Heart right ventricle (tissue), 16 donors: ENCODE measurements at regions not wholly inside any gene's neighbourhood (a gene's known extent, or its start where the extent isn't known, plus 50 kb on each side); places are given as distances from the start of the nearest gene placed in this dataset.

Source experiments
- ATAC-seq, 8 donors: fragments of 200-7000 bp; cut with Tn5 transposase; one replicate each; pipeline ENCODE4 v1.9.1; 2020; ENCODE audit warnings: mild to moderate bottlenecking in 8 of 8, moderate library complexity in 8 of 8, moderate number of reproducible peaks in 1 of 8
- DNase-seq, 2 donors: peaks; one replicate each; pipeline ENCODE4 v3.0.0-alpha.2; 2020
- H3K27ac ChIP-seq, 10 donors: fragments of 200-600 bp; sonication (generic) in 2 of 10; one replicate each; pipeline versions ENCODE4 v1.5.0 to v1.8.0; 2020 to 2022; ENCODE audit warnings: mild to moderate bottlenecking in 3 of 10
- H3K27me3 ChIP-seq, 7 donors: fragments of 200-600 bp; one replicate each; pipeline ENCODE4 v1.8.0; 2021 to 2022; ENCODE audit warnings: mild to moderate bottlenecking in 2 of 7
- H3K36me3 ChIP-seq, 9 donors: fragments of 200-600 bp; sonication (generic) in 1 of 9; one replicate each; pipeline versions ENCODE4 v1.5.0 to v1.8.0; 2020 to 2022; ENCODE audit warnings: mild to moderate bottlenecking in 2 of 9
- H3K4me1 ChIP-seq, 9 donors: fragments of 200-600 bp; sonication (generic) in 1 of 9; one replicate each; pipeline versions ENCODE4 v1.5.0 to v1.8.0; 2020 to 2022; ENCODE audit warnings: mild to moderate bottlenecking in 4 of 9
- H3K4me3 ChIP-seq, 10 donors: fragments of 200-600 bp; sonication (generic) in 2 of 10; one replicate each; pipeline versions ENCODE4 v1.5.0 to v1.8.0; 2020 to 2022; ENCODE audit warnings: mild to moderate bottlenecking in 7 of 10, moderate library complexity in 2 of 10
- H3K9me3 ChIP-seq, 11 donors: fragments of 200-600 bp in 10 of 11; sonication (generic) in 2 of 11; one replicate each; pipeline versions ENCODE4 v1.5.0 to v1.8.0; 2013 to 2022; ENCODE audit warnings: mild to moderate bottlenecking in 2 of 11, control low read depth in 1 of 11, moderate library complexity in 1 of 11
- WGBS, 2 donors: extraction: QIAGEN DNeasy Blood & Tissue Kit; methylation state at CpG; one replicate each; pipeline ENCODE4 v1.1.7; 2013; ENCODE audit warnings: inconsistent platforms in 1 of 2; 5-methylcytosine and 5-hydroxymethylcytosine counted together
- intact Hi-C, 10 donors: fragments of 100-400 bp; cut with DNase I; formaldehyde crosslinking; loops; one replicate each; pipeline versions ENCODE4 v1.11.1 to v1.14.2; 2022
- TF ChIP-seq, protein P1 (sequence below), 9 donors: fragments of 200-600 bp; sonication (generic) in 2 of 9; IDR thresholded peaks; one replicate each; pipeline versions ENCODE4 v1.5.0 to v1.8.0; 2021 to 2022; ENCODE audit warnings: antibody characterized with exemption in 9 of 9, mild to moderate bottlenecking in 5 of 9, moderate library complexity in 1 of 9
- donor health status: Arrhythmogenic right ventricular cardiomyopathy.
- donor health status: ischemic (EF 13 %, LVEDD 7.1; RV severe dilation, severe dysfunction).
- donor health status: healthy with polysubstance abuse.
- donor health status: DM: no; HTN: yes; CAD: no.
- donor health status: DM: no; HTN: no; CAD: no.
- donor health status: ischemic (EF 25% LVEDD 6.9; RV normal size, moderate dysfunction).
- donor health status: ischemic (EF 25% LVEDD 5.7; RV mildly dilated, moderate dysfunction).
- donor health status: healthy.
- donor health status: DM: yes; HTN: yes; CAD: no.
- donor health status: Ischemic cardiomyopathy.
- donor health status: ischemic (EF 35%, LVEDD 5.7; RV mildly dilated, moderate dysfunction).
- donor health status: nonischemic (EF 11% LVEDD 7.7; RV severe dilation, severe dysfunction).
- donor health status: DM: yes; HTN: yes; CAD: no.
- donor health status: PGD.
- donor health status: ischemic (EF 29% LVEDD 5.4; RV normal size, mild dysfunction).
- donor health status: nonischemic (EF 23%, LVEDD 6.1; RV moderate dilation, normal function).

DNA sequence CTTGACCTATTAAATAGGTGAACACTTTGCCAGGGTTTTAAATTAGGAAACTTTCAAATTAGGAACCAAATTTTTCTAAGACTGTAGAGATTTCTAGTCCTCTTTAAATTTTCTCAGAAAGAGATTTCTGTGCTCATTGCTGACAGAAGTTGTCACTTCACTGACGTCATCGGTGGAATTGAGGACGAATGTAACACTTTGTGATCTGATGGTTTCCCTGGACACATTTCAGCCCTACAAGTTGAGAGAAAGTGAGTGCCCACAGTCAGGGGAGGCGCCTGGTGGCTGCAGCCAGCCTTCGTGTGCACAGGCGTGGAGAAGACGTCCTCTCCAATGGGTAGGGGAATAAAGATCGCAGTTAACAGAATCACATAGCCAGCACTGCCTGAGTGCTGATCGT lies 396.5 kb upstream of the TSHZ3 start:
- ATAC-seq (no peak), DNase-seq (no peak)
- intact Hi-C loops = no loop called here
- no peaks in the 10 kb centered on the region for H3K9me3 ChIP-seq
- no peak overlapping the region for H3K4me3 ChIP-seq
- no peaks in the 10 kb centered on the region for H3K36me3 ChIP-seq
- peaks cover 0 to 20% (median 0%) of the 10 kb centered on the region in 7 donors for H3K27me3 ChIP-seq
- TF ChIP-seq, protein P1, sequence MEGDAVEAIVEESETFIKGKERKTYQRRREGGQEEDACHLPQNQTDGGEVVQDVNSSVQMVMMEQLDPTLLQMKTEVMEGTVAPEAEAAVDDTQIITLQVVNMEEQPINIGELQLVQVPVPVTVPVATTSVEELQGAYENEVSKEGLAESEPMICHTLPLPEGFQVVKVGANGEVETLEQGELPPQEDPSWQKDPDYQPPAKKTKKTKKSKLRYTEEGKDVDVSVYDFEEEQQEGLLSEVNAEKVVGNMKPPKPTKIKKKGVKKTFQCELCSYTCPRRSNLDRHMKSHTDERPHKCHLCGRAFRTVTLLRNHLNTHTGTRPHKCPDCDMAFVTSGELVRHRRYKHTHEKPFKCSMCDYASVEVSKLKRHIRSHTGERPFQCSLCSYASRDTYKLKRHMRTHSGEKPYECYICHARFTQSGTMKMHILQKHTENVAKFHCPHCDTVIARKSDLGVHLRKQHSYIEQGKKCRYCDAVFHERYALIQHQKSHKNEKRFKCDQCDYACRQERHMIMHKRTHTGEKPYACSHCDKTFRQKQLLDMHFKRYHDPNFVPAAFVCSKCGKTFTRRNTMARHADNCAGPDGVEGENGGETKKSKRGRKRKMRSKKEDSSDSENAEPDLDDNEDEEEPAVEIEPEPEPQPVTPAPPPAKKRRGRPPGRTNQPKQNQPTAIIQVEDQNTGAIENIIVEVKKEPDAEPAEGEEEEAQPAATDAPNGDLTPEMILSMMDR (IDR thresholded peaks at IDR 0.05) = no peak
- WGBS, 2 donors = 74 to 80% methylated on average over 9 of the region's 9 CpGs
- no peak overlapping the region for H3K27ac ChIP-seq
- H3K4me1 ChIP-seq = no peaks in the 10 kb centered on the region

DNA sequence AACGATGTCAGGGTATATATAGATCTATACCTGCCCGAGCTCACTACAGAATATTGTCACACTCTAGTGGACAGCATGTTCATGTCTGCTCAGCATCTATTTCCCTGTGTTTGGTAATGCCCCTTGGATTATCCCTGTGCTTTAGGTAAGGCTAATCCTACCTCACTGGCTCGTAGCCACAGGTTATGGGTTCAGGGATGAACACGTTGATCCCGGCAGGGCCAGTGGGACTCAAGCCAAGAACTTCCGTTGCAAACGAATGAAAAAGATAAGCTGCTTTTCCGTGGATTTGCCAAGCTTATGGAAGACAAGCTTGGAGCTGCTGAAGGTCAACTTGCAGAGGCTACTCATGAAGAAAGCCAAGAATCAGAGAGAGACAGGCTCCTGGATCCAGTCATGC lies 400.0 kb upstream of the TSHZ3 start:
- ATAC-seq = no peak
- Histone ChIP-seq H3K27me3 (peaks cover 0 to 20% (median 0%) of the 10 kb centered on the region in 7 donors), H3K4me1 (no peaks in the 10 kb centered on the region), H3K9me3 (peaks cover 0 to 4% (median 0%) of the 10 kb centered on the region in 11 donors), H3K36me3 (no peaks in the 10 kb centered on the region), H3K27ac (no peak overlapping the region), H3K4me3 (no peak overlapping the region)
- intact Hi-C loops = no loop called here
- DNase-seq = no peak
- 44 to 46% methylated on average over 8 of the region's 8 CpGs for WGBS, 2 donors
- TF ChIP-seq, protein P1 (IDR thresholded peaks at IDR 0.05) = no peak

DNA sequence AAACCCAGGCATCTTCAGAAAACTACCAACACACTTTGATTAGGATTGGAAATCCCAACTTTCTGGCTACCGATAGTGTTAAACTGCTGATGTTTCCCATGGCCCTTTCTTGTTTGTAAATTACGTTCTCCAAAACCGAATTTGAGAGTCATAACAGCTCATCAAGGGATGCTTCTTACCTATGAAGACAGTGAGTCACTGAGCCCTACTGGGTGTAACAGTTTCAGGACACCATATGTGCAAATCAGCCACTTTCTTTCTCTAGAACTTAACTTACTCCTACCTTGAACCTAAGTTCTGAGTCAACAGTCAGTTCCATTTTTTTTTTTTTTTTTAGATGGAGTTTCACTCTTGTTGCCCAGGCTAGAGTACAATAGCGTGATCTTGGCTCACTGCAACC lies 410.1 kb upstream of the TSHZ3 start:
- intact Hi-C loops = no loop called here
- TF ChIP-seq, protein P1 (IDR thresholded peaks at IDR 0.05) = no peak
- Histone ChIP-seq H3K9me3 (peaks cover 0 to 5% (median 0%) of the 10 kb centered on the region in 11 donors), H3K4me1 (no peaks in the 10 kb centered on the region), H3K27me3 (peaks cover 0 to 6% (median 3%) of the 10 kb centered on the region in 7 donors), H3K36me3 (no peaks in the 10 kb centered on the region), H3K4me3 (no peak overlapping the region), H3K27ac (no peak overlapping the region)
- DNase-seq (no peak), ATAC-seq (no peak)
- 84 to 92% methylated on average over 4 of the region's 4 CpGs for WGBS, 2 donors

DNA sequence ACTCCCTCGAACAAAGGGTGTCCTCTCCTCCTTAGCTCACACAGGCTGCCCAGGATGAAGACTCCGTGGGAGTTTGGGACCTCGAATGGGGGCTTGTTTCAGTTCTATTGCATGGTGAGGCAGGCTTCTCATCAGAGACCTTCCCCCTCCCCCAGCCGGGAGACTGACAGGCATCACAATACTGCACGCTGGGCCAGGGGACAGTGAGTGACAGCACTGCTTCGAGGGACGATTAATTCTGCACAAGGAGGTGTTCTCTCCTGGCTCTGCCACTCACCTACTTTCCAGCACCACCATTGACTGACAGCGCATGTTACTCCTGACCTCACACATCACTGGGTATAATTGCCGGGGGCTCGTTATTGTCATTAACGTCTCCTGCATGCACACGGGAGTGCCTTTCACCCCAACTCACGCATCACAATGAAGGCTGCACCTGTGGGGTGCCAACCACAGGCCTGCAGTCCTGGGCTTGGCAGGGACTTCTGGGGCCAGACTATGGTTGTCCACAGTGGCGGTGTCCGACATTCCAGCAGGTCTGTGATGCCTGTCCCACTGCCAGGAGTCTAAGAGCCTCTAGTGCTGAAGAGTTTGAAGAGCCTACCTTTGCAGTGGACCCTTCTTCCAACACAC lies 412.2 kb upstream of the TSHZ3 start:
- H3K4me3 ChIP-seq = no peak overlapping the region
- peaks cover 0 to 16% (median 0%) of the 10 kb centered on the region in 11 donors for H3K9me3 ChIP-seq
- H3K27me3 ChIP-seq = peaks cover 0 to 5% (median 0%) of the 10 kb centered on the region in 7 donors
- no peaks in the 10 kb centered on the region for H3K36me3 ChIP-seq
- 50 to 59% methylated on average over 15 of the region's 15 CpGs for WGBS, 2 donors
- intact Hi-C loops = no loop called here
- TF ChIP-seq, protein P1 (IDR thresholded peaks at IDR 0.05) = no peak
- ATAC-seq (no peak), DNase-seq (no peak)
- H3K27ac ChIP-seq = no peak overlapping the region
- H3K4me1 ChIP-seq = no peaks in the 10 kb centered on the region
